GM12873 (cell line): ENCODE measurements at regions not wholly inside any gene's neighbourhood (a gene's known extent, or its start where the extent isn't known, plus 50 kb on each side); places are given as distances from the start of the nearest gene placed in this dataset.

Experiments used
- CTCF ChIP-seq: IDR thresholded peaks from 2 replicates; pipeline ENCODE4 v1.5.1; 2012; ENCODE audit warnings: low read depth, mild to moderate bottlenecking, moderate library complexity, low read length, control low read depth; ENCODE audit not compliant: insufficient read depth; ENCODE audit errors: missing control alignments

- no peak for TF ChIP-seq CTCF
Measured at GRCh38 chr17:77862890-77863813, 95.4 kb upstream of the TNRC6C start.

GRCh38 chr17:77863814-77864161, 94.7 kb upstream of the TNRC6C start:
- no peak for TF ChIP-seq CTCF

- TF ChIP-seq CTCF, result no peak
Measured at GRCh38 chr17:77864234-77865111, 94.0 kb upstream of the TNRC6C start.

- TF ChIP-seq CTCF, result no peak
Measured at GRCh38 chr17:77865112-77865611, 93.3 kb upstream of the TNRC6C start.

GRCh38 chr17:77865716-77866115, 92.8 kb upstream of the TNRC6C start:
- no peak for TF ChIP-seq CTCF

GRCh38 chr17:77867308-77867781, 91.2 kb upstream of the TNRC6C start:
- no peak for TF ChIP-seq CTCF
